Smooth muscle cell of the brain vasculature (primary cell): ENCODE measurements at regions not wholly inside any gene's neighbourhood (a gene's known extent, or its start where the extent isn't known, plus 50 kb on each side); places are given as distances from the start of the nearest gene placed in this dataset.

Source experiments
- DNase-seq: peaks from one replicate; pipeline ENCODE4 v3.0.0-alpha.2; 2012; ENCODE audit warnings: low read depth, low spot score

DNA sequence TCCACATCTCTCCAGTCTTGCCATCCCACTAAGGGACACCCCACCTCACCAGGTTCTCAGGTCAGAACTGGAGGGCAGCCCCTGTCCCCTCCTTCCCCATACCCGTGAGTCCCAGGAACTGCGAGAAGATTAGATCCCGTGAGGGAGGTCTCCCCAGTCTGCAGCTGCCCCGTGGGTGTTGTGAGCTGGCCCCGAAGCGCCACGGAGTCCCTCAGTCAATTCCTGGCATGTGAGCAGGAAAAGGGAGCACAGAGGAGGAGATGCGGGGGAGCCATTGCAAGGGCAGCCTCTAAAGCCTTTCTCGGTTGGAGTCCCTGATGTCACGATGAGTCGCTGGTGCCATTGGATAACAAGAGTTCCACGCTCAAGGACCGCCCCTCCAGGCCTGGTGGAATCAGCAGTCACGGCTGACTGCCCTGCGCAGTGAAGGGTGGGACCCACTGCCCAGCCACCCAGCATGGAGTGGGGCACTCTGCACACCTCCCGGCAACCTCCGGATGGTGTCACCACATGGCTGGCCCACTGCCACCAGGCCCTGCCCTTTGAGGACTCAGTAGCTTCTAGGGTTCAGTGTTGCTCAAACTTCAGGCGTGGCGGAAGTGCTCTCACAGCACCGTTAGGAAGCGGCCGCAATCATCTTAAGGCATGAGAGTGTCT lies 434.9 kb upstream of the MYT1L start:
- DNase-seq: no peak

DNA sequence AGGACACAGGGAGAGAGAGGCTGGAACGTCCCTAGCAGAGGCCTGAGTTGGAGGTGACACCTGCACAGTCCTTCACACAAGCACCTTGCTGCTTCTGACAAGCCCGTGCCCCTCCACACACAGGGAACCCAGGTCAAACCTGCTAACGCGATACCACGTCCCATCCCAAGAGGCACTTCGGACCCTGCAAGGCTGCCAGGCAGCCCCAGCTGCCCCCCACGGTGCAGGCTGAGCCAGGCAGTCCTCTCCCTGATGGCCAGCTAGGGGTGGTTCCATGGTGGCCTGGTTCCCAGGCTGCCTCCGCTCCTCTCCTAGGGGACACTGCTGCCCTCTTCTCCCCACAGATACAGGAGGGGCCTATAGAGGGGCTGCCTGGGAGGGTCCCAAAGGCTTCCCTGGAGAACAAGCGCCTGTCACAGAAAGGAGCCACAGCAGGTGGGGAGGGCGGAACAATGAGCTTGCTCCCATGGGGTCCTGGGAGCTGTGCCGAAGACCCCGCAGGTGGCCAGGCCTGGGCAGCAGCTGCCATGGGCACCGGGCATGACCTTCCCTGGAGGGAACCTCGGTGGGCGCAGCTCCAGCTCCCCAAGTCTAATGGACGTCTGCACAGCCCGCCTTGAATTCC lies 434.2 kb upstream of the MYT1L start:
- no peak for DNase-seq

DNA sequence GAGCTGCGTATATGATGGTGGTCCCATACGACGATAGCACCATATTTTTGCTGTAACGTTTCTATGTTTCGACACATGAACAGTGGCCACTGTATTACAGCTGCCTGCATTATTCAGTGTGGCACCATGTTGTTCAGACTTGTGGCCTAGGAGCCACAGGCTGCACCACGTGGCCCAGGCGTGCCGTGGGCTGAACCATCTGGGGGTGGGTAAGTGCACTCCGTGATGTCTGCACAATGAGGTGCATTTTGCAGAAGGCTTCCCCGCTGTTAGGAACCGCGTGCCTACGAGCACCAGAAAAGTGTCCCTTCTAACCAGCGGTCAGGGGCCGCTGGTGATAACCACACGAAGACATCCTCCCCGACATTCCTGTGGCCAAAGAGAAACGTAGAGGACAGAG lies 433.7 kb upstream of the MYT1L start:
- no peak for DNase-seq

DNA sequence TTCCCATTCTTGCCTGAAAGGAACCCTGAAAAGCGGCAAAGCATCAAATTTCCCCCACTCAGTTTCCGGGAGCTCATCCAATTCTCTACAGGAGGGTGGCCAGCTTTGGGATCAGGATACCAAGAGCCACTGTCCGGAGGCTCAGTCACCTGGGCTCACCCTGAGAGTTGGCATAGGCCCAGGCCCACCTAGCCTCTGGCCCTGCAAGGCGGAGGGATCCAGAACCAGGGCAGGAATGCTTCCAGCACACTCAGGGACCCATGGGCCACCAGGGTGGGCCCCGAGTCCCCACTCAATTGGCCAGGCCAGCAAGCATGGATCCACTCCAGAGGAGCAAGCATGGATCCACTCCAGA lies 432.9 kb upstream of the MYT1L start:
- no peak for DNase-seq

DNA sequence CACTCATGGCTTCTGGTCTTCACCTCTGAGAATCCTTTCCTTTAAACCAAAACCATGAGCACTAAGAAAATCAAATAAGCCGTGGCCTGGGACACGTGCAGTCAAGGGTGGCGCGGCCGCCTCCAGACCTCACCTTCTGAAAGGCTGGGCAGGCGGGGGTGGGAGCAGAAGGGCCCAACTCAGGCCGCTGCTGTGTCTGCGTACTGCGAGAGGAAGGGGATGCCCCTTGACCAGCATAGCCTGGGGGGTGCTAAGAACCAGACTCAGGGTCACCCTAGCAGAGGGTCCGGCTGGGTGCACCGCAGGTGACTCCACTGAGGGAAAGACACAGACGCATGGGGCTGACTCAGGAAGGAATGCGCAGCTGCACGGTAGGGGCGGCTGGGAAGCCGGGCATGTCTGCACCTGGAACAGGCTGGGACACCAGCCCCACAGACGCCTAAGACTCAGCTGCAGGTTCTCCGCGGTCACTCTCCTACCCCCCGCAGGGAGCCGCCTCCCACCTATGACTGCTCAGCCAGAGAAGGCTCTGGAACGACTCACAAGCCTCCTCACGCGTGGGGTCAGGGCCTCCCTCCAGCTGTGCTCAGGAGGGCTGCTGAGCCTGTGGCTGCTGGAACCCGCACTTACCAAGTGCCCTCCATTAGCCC lies 432.4 kb upstream of the MYT1L start:
- DNase-seq: no peak

DNA sequence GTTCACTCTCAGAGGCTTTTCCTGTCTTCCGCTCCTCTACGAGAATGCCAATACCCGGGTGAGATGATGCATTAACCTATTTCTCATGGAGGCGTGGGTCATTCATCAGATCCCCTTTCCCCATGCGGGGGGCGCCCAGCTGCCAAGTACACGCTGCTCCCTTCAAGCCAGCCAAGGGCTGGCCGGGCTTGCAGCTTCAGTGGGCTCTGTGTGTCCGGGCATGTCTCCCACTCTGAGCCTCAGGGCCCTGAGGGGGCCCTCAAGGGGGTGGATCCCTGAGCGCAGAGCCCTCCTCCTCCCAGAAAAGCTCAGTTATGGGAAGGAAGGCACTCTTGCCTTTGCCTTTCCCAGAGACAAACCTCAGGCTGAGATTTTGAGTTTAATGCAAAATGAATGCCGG lies 431.8 kb upstream of the MYT1L start:
- no peak for DNase-seq

DNA sequence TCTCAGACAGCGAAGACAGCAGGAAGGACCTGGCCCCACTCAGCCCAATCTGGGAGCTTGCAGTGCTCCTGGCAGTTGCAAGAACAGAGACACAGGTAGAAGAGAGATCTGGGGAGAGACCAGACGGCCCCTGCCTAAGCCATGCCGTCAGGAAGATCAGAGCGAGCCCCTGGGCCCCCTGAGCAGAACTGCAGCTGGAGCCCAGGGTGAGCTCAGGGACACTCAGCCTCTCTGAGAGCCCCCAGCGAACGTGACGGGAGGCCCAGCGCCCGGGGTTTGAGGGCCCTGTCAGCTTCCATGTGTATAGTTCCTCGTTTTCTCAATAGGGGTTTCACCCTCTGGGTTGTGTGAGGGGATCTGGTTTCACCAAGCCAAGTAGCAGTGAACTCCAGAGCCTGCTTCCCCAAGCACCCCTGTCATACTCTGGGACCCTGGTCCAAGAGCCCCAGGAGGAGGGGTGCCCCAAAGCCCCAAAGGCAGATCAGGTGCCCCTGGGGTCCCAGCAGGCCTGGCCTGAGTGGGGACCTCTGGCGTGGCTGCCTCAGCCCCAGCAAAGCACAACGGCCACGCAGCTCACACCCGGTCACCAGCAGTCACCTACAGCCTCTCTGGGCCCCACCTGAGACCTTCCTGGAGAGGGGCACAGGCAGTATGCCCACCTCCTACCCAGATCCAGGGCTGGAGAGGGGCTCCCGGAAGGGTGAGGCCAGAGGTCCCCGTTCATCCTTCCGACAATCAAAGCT lies 431.3 kb upstream of the MYT1L start:
- DNase-seq: no peak

DNA sequence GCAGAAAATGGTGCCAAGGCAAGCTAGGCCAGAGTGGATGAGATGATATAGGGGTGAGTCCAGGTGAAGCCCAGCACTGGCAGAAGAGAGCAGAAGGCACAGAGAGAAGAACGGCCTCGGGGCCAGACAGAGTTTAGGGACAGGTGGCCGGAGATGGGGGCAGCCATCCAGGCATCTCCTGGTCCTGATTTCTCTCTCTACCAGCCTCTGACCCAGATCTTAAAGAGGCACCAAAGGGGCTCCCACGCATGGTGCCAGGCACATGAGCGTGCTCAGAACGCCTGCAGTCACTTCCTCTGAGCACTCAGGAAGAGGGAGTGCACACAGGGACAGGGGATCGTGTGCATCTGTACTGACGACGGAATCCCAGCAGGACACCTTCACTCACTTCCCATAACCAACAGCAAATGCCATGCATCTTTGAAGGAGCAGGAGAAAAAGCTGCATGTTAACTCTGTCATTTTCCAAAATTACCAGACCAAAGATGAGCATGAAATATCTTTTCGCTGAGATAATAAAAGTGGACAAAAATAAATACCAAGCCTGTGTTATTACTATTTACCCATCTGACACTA lies 427.8 kb upstream of the MYT1L start:
- DNase-seq: no peak

DNA sequence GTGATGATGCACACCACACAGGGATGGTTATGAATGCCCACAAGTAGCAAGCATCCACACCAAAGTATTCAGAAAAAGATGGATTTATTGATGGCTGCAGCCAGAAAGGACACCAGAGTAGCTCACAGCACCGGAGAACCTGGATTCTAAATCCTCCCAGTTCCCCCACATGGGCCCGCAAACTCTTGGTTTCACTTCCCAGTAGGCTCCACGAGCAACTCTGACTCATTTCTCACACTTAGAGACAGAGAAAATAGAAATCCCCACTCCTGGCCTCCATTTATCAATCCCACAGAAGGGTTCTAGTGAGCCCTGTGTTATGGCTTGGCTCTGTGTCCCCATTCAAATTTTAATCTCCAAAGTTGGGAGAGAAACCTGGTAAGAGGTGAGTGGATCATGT lies 426.7 kb upstream of the MYT1L start:
- no peak for DNase-seq

DNA sequence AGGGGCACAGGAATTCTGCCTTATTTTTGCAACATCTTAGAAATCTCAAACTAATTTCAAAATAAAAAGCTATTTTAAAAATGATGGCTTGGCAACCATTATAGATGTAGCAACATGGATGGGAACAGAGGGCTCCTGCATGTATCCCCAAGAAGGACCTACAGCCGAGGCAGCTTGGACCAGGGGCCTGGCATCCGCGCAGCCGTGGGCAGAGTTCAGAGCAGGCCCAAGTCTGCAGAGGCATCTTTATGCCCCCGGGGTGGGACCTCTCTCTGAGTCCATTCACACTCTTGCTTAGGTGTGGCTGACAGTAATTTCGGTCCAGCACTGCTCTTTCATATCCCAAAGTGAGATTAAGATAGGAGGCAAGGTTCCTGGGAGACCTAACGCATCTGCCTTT lies 425.8 kb upstream of the MYT1L start:
- no peak for DNase-seq

DNA sequence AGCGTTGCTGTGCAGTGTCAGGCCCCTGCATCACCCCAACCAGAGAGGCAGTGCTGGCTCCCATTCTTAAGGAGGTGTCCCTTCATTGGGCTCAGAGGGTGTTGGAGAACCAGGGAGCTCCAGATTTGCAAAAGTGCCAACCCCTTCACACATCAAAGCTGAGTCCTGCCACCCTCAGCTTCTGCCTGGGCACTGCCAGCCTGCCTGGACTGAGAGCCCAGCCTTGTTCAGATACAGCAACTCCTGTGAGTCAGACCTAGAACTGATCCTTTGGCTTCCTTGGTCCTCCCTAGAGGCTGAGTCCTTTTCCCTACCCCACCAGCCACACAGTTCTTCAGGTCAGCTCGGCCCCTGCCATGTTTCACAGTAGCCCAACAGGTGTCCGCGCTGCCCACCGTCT lies 424.9 kb upstream of the MYT1L start:
- no peak for DNase-seq

DNA sequence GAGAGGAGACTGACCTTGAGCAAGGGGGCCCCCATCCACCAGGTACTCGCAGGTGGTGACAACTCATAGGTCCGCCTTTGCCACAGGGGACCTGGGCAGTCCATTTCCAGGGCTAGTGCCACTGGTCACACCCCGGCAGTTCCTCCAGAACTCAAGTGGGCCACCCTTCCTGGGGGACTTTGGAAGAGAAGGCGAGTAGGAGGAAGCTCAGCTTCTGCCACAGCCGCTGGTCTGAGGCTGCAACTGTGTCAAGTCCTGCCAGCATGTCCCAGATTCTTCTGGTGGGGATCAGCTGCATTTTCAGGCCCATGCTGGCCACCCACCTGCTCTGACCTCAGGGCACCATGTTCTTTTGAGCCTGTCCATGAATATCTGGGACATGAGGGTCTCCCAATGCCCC lies 423.9 kb upstream of the MYT1L start:
- DNase-seq: no peak

DNA sequence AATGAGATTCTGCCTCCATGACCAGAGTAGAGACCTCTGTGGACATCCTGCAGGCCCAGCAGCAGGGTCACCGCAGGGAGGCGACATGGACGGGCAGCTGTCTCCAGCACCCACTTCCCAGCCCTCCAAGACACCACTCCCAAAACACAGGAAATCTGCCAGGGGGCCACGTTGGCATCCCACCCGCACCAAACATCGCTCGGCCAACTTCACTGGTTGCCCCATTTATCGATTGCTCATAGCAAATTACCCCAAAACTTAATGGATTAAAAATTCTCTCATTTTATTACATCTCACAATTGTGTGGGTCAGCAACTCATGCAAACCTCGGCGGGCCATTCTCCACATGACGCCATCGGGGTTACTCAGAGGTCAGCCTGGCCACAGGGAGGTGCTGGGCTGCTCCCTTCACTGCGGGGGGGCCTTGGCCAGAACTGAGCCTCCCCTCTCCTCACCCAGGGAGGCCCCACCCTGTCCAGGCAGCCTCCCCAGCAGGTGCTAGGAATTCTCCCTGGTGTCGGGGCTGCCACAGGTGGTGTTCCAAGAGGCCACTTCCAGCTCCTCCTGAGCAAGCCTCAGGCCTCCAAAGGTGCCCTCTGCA lies 420.7 kb upstream of the MYT1L start:
- no peak for DNase-seq

DNA sequence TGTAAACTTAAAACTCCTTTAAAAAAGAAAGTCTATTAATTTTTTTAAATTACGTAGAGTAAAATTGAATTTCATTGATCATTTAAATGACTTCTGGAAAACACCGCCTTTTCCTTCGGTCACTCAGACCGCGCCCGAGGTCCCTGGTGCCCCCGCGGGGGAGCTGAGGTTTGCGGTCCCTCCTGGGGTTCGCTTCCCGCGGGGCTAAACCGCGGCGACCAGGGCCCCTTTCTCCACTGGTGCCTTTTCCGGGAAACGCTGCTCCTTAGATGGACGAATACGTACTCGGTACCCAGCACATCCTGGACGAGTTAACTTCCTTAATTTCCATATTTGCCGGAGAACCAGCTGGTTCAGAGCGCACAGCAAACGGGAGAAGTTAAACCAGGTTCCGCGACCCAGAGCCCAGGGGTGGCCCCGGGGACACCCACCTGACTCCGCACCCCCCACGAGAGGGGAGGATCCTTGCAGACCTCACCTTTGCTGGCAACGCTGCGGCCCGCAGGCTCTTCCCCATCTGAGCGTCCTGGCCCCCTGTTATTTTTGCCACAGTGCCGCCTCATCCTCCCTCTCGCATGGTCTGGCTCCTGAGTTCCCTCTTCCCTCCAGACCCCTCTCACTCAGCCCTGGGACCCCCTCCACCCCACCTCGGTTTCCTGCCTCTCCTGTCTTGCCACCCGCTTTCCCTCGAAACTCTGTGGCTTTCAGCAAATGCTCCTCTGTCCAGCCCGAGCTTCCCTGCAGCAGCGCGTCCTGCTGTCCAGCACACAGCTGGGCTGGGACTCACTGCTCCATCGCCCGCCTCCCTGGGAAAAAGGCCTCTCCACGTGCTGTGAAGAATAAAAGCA lies 420.0 kb upstream of the MYT1L start:
- no peak for DNase-seq

DNA sequence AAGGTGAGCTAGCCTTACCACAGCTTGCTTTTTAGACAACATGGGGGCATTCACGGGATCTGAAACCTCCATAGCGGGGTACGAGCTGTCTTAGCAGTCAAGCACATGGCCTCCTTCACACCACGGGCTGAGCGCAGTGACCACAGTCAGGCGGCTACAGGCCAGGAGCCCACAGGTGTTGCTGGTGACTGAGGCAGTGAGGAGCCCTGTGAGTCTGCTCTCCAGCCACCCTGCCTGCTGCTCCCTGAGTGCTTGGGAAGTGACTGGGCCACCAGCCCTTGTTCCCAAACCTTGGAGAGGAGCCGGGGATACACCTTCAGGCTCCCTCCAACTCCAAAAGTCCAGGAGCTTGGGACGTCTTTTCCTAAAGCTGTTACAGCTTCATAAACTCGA lies 418.1 kb upstream of the MYT1L start:
- no peak for DNase-seq

DNA sequence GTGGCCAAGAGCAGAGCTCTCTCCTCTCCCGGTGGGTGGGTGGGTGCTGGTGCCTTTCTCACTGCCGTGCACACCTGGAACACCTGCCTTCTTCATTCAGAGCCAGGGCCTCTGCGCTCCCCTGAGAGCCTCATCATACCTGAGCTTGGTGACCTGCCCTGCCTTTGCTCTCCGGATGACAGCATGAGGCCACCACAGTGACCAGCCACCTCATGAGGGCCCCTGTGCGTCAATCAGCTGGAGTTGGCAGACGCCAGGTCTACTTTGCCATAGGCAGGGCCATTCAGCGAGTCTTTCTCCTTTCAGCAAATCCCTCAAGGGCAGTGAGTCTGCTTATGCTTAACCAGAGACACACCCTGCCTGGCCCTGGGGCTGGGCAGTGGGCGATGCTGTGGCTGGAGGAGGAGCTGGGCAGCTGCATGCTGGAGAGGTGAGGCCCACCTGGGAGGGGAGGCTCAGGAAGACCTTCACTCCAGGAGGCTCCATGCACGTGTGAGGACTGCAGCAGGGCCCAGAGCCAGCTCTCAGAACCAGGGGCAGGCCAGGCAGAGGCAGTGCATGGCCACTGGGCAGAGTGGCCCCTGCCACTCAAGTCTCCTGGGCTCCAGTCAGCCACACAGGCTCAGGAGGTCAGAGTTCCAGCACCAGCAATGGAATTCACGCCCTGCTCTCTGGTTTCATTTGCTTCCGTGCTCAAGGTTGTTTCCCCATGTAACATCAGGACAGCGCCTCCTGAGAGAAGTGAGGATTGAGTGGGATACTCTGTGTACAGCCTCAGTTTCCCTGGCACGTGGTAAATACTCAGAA lies 417.5 kb upstream of the MYT1L start:
- no peak for DNase-seq

DNA sequence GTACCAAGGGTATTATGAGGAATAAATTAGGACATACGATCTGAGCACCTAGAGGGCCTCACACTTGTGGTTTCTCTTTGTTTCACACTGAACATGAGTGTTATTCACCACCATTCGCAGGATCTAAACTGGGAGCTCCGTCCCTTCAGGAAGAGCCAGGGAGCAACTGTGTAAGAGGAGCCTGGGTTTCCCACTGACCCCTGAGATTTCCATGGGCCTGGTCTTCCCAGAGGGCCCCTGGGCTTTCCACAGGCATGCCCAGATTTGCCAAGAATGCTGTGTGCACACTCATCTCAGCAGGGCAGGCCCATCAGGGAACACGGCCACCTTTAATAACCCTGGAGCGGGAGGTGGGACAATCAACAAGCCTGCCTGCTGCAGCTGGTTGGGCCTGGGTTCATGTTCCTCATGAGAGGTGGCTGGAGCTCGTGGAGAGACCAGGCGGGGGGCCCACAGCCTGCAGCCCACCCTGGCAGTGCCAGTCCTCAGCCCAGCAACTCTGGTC lies 416.8 kb upstream of the MYT1L start:
- no peak for DNase-seq

DNA sequence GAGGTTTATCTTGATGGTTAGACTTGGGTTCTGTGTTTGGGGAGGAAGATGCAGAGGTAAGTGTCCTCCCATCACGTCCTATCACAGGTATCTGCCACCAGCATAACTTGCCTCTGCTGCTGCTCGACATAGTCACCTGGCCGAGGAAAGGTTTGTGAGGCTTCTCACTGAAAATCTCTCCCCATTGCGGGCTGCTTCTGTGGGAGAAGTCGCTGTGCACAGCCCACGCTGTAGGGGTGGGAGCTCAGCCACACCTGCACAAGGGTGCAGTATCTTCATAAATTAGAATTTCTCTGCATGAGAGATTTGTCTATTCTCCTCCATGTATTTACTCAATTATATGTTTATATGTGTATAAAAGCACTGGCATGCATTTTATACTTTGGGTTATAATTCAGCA lies 415.7 kb upstream of the MYT1L start:
- DNase-seq: no peak

DNA sequence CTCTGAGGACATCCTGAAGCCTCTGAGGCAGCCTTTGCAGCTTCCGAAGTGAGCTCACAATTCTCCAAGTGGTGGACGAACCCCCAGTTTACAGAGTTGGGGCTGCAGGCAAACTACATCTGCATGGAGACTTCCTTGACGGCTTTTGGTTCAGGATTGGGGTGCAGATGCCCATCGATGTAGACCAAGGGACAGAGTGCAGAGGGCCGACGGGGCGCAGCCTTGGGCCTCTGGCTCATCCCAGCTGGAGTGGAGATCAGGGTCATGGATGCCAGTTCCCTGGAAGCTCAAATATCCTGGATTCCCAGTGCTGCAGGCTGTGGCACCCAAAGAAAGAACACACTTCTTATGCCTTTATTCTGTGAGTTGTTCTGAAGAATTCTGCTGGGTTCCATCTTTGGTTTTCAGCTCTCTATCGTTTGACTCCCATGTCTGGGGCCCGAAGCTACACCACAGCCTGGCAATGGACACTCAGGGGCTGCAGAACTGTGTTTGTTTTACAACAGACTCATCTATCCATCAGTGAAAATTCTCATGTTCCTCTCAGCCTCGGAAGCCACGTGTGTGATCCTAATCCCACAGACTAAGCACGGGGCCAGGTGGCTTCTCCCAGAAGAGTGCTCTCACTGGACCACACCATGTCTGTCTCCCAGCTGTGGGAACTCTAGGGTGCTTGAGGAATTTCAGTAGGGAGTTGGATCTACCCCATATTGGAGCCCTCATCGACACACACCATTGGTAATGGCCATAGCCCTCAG lies 414.1 kb upstream of the MYT1L start:
- DNase-seq: no peak
